ENCODE measurements at regions not wholly inside any gene's neighbourhood (a gene's known extent, or its start where the extent isn't known, plus 50 kb on each side); places are given as distances from the start of the nearest gene placed in this dataset.
A peak's percentile ranks its signal among the peaks of the same experiment; 100 is the strongest.
"Not testable (repeated sequence)": the region's sequence is repeated elsewhere in the genome, so short reads cannot be mapped to it uniquely, and the experiment has no call there.

DNA sequence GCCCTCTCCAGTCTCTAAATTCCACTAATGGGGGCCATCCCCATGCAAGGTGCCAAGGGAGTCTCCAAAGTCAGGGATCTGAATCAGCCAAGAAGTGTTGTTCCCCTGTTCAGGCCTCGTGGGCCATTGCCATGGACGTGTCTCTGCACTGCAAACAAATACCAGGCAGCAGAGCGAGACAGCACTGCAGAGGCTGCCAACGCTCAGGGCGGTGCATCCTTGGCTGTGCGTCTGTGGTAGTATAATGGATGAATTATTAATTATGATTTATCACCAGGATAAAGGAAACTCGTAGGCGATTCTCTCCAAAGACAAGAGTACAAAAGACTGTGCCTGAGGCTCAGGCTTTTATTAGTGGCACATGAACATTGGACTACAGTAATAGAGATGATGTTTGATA lies 122.3 kb upstream of the NTF3 start:
- DNase-seq (ENCODE audit: low spot score): no peak

DNA sequence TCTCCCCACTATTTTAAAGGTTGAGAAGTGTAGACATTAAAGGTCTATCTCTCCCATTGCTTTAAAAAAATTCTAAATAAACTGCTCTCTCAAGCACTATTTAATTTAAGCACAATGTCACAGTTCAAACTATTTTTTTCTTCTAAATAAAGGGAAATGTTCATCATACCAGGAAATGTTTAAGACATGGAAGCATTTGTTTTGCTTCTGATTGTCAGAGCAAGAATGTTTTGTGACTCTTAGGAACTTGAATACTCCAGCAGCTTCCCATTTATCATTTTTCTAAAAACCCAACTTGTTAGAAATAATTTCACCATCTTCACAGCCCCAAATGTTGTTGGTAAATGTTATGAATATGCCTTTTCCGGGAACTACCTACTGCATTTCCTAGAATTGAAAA lies 121.8 kb upstream of the NTF3 start:
- DNase-seq (ENCODE audit: low spot score): no peak

DNA sequence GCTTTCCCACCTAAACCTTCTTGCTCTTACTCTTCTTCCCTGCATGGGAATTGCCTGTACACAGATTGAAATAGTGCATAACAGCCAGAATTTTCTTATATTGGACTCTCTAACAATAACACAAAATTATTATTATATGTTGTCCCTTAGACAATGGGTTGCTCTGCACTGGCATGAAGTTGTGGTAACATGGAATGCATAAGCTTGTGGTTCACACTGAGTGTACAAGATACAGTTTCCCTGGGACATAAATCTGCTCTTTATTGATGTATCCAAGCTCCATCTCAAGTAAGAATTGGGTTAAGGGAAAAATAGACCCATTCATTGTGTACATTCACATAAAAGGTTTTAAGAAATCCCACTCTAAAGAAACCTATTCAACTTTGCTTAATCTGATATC lies 114.4 kb upstream of the NTF3 start:
- no peak for DNase-seq (ENCODE audit: low spot score)

DNA sequence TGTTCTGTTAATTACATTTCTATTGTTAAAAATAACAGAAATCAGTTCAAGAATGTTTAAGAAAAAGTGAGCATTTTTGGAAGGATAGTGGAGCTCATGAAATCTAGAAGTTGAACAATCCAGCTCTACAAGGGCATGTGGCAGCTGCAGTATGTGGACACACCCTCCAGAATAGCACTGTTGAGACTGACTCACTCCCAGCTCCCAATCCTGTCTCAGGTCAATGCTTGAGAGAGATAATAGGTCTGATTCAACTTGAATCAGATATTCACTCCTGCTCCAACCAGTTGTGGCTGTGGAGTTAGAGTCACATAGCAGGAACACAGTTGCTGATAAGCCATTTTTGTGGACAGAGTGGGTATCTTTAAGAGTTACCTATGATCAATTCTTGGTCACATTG lies 113.0 kb upstream of the NTF3 start:
- no peak for DNase-seq (ENCODE audit: low spot score)

DNA sequence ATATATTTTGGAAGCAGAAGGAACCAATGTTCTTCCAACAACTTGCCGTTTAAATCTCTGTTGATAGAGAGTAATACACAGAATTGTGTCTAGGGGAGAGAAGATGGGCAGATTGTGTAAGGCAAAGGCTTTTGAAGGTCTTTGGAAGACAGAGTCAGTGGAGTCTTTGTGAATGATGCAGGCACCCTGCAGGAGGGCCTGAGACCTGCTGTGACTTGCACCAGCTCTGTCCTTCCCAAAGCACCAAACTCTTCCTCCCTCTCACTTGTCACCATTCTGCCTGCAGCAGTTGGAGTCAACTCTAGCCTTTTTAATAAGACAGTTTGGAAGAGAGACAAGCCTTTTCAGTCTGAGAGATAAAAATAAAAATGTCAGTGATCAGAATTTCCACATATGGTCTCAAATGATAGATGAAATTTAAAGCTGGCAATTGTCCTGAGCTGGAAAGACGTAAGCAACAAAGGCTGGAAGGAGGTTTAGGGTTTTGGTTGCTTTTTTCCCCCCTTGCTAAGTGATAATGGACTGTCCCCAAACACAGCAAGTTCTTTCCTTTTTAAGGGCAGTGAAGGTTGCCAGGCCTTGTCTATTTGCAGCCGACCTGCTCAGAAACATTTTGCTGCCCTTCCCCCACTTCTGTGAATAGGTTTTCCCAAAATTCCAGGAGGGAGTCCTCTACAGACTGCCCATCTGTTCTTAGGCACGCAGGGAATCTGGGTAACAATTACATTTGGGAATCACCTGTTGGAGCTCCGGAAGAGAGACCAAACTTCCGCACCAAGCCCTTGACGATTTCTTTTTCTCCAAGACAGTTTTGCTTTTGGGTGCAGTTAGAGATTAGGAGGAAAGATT lies 103.0 kb upstream of the NTF3 start:
- DNase-seq (ENCODE audit: low spot score): no peak

DNA sequence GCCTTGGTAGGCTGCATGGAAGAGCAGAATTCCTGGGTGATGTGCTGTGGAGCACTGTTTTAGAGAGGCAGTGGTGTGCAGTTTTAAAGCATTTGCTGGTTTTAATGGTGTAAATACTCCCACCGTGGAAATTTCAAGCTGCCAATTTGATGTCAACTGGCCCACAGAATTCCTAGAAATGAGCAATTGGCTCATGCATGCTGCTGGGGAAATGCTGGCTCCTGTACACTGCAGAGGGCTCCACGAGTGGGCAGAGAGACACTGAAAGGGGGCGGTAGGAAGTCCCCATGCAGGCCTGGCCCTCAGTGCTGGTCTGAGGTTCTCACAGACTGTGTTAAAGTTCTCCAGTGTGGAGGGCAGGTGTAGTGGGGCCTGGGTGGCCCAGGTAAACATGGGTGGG lies 99.4 kb upstream of the NTF3 start:
- no peak for DNase-seq (ENCODE audit: low spot score)

DNA sequence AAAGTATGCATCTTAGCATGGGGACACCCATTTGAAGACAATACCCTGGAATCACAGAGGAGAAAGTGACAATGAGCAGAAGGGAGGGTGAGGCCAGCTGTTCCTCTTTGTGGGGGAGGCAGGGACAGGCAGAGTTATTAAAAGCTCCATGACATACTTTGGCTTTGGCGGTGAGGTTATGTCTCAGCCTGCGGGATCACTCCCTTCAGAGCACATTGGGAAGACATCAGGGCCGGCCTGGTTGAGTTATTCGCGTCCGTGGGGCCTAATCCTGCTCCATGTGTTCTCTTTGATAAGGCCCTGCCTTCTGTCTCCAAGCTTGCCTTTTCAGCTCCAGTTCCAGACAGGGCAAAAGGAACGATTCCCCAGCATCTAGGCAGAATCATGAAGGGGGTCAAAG lies 98.8 kb upstream of the NTF3 start:
- DNase-seq (ENCODE audit: low spot score): no peak

DNA sequence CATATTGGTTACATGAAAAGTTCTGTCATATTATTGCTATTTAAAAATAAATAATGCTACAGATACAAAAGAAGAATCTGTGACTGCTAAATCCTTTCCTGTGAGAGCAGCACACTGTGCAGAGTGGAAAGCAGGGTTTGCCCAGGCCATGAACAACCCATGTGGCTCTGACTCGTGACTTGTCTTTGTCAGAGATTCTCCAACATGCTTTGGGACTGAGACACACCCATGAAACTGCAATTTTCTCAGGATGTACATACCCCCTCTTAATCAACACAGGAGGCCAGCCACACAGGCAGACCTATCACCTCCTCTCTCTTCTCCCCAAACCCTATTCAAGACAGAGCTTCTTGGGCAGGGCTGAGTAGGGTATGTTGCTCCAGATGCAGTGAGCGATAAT lies 96.8 kb upstream of the NTF3 start:
- DNase-seq (ENCODE audit: low spot score): no peak

DNA sequence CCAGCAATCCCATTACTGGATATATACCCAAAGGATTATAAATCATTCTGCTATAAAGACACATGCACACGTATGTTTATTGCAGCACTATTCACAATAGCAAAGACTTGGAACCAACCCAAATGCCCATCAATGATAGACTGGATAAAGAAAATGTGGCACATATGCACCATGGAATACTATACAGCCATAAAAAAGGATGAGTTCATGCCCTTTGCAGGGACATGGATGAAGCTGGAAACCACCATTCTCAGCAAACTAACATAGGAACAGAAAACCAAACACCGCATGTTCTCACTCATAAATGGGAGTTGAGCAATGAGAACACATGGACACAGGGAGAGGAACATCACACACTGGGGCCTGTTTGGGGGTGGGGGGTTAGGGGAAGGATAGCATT lies 90.8 kb upstream of the NTF3 start:
- DNase-seq (ENCODE audit: low spot score): not testable (repeated sequence)

DNA sequence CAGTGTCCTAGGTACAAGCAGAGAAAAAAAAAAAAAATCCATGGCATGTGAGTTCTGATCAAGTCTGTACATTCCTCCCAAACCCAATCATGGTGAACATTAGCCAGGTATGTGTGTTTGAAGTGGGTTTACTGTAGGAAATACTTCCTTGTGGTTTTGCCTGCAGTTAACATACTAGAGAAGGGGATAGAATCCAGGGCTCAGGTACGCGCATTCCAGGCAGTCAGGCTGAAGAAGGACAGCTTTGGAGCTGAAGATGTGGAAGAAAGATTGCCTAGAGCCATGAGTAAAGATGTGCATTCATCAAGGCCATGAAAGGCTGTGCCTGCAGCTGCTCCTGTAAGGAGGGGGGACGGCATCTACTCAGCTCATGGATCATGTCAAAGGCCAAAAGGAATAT lies 88.2 kb upstream of the NTF3 start:
- DNase-seq (ENCODE audit: low spot score): no peak

DNA sequence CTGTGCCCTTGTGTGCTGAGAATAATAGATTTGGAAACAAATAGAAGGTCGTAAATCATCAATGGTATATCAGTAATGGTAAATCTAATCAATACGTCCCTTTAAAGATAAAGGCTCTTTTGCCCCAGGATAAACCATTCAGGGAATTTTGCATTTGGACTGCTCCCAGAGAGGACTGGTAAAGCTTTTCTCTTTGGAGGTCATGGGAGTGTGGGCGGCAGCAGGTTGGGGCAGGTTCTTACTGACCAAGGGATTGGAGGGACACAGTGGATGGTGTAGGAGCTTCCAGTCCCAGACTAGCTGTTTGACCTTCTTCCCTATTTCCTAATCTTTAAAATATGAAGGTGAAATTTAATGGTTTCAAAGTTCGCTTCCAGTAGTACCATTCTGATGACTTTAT lies 87.8 kb upstream of the NTF3 start:
- no peak for DNase-seq (ENCODE audit: low spot score)

DNA sequence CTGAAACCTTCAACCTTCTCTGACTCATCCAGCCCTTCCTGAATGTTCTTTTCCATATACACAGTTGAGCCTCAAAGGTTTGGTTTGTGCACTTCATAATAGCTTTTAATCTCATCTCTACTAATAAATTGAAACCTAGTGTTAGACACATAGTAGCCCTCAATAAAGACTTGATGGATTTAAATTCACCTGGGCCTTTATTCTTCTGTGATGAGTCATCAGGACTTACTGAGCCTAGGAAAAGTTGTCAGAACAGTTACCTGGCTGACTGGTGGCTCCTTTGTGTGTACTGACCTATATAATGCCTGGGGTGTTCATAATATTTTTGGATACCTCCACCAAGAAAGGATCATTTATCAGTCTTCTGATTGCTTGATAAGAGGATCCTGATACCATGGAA lies 86.4 kb upstream of the NTF3 start:
- no peak for DNase-seq (ENCODE audit: low spot score)

DNA sequence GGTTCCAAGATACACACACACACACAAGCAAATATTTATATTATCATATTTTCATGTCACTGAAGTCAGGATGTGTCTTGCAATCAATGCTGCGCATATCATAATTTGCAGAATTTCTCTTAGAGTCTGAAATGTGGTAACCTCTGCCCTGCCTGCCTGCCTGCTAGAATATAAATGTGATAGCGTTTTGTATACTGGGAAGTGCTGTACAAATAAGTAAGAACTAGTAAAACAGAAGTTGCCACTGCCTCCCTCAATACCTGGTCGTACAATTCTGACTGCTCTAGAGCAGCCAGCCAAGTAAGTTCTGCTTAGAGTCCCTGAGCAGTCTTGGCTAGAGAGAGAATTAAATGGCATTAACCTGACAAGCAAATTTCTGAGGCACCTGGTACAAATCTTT lies 83.9 kb upstream of the NTF3 start:
- no peak for DNase-seq (ENCODE audit: low spot score)

DNA sequence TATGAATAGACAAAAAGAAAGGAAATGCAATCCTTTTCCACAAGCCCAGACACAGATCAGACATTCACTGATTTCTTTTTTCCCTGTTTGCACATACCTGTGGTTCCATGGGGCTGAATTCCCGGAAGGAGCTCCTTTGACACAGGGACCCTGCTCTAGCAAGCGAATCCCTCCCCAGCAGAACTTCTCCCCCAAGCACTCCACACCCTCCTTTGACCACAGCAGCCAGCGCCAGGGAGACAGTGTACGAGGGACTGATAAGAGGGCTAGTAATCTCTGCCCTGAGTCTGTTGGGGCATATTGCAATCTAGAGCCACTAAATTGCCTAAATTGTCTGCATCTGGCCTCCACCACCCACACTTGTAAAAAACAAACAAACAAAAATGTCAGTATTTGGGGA lies 83.4 kb upstream of the NTF3 start:
- DNase-seq (ENCODE audit: low spot score): no peak

DNA sequence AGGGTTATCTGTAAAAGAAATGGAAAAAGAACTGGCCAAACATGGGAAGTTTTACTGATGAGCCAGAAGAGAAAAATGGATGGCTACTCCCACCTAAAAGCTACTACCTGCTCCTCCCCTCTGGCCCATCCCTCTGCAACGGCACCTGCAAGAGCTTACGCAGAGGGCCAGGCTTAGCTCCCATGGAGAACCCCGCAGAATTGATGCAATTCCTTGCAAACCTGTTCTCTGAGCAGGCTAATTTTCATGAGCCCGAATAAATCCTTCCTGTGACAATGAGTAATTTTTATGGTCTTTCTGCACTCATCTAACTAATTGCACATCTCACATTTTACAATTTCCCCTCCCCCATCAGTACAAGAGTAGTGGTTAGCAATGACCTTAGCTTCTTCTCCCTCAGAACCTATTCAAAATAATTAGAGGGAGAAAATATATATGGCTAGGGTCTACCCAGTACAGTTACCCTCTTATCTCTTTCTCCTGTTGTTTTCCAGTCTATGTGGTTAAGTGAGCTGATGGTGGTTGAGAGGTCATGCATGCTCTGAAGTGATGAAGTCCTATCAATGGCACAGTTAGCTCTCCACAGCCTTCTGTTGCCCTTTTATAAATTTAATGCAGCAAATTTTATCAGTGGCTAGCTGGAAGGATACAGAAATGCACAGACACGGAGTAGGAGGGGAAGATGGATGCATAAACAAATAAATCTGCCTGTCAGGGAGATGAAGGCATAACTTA lies 67.7 kb upstream of the NTF3 start:
- DNase-seq (ENCODE audit: low spot score): no peak

DNA sequence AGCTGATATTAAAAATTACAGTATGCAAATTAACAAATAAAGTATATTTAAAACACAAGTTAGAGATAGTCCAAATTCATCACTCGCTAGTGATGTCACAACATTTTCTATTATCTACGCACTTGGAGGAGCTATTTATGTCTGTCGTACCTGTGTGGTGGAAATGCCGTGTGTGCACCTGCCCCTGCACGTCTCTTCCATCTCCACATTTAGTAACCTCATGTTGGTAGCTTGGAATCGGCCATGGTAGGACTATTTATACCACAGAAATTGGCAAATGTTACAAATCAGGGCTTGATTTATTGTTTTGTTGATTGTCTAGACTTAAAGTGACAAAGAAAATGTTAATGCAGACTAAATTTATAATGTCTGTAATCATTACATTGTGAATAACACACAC lies 62.6 kb upstream of the NTF3 start:
- DNase-seq (ENCODE audit: low spot score): no peak

DNA sequence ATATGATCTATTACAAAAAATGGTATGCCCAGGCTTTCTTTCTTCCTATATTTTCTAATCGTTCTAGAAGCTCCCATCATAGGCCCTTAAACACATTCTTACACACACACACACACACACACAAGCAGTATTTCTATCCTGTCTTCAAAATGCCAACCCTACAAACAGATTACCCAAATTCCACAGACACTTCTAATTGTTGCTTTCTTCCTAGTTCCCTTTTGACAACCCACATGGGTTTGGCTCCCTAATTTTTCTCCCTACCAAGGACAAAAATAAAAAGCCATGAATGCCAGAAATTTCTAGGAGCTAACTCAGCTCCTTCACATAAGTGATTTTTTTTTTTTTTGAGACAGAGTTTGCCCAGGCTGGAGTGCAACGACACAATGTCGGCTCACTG lies 60.3 kb upstream of the NTF3 start:
- DNase-seq (ENCODE audit: low spot score): no peak

DNA sequence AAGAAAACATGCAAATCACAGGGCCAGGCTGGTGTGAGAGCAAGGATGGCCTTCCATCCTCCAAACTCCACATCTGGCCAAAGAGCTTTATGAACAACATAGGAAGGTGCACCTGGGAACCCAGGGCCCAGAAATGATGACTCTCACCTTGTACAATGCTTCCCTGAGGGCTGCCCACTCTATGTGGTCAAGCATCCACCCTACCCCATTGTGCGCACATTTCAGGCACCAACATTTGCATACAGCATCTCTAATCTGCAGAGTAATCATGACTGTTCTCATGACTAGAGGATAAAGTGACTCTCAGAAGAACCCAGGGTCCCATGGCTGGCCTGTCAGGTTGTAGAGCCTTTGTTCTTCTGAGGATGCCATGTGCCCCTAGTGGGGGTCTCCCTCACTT lies 57.2 kb upstream of the NTF3 start:
- DNase-seq (ENCODE audit: low spot score): peak; percentile 16

DNA sequence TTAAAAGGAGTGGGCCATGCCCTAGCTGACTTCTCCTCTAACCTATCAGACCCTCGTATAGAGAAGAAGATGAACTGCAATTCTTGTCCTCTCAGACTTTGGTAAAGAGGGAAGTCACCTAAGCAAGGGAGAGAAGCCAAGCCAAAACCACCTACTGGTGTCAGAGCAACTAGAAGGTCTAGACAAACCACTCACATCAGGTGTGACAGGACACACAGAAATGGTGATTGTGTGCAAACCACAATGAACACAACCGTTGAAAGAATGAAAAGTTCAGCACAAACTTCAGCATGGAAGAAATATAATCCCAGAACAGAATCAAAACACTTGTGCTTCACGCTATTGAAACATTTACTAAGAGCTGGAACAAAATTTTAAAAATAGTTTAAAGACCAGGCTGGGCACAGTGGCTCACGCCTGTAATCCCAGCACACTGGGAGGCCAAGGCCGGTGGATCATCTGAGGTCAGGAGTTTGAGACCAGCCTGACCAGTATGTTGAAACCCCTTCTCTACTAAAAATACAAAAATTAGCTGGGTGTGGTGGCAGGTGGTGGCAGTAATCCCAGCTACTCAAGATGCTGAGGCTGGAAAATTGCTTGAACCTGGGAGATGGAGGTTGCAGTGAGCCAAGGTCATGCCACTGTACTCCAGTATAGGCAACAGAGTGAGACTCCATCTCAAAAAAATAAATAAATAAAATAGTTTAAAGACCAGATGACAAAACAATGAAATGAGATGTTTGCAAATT lies 56.2 kb upstream of the NTF3 start:
- peak; percentile 4 for DNase-seq (ENCODE audit: low spot score)

DNA sequence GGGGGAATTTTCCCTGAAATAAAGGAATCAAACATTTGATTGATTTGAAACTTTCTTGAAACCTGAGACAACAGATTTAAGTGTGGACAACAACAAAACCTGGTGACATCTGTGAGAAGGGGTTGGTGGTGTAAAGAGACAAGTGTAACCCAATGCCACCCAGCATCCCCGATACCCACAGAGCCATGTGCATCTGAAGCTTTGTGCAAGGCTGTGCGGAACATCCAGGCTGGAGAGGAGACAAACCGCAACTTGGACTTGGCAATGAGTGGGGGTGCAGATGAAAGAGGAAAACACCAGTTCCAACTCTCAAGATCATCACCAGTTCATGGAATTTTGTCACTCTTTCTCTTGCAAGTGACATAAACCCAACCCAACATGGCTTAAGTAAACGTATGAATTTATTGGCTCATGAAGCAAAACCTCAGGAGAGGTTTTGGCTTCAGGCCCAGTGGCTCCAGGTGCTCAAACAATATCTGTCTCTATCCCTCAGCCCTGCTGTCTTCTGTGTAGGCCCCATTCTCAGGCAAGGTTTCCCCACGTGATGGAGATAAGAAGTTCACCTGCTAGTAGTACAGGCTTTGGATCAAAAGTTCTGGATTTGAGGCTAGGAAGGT lies 55.2 kb upstream of the NTF3 start:
- DNase-seq (ENCODE audit: low spot score): peak; percentile 24

DNA sequence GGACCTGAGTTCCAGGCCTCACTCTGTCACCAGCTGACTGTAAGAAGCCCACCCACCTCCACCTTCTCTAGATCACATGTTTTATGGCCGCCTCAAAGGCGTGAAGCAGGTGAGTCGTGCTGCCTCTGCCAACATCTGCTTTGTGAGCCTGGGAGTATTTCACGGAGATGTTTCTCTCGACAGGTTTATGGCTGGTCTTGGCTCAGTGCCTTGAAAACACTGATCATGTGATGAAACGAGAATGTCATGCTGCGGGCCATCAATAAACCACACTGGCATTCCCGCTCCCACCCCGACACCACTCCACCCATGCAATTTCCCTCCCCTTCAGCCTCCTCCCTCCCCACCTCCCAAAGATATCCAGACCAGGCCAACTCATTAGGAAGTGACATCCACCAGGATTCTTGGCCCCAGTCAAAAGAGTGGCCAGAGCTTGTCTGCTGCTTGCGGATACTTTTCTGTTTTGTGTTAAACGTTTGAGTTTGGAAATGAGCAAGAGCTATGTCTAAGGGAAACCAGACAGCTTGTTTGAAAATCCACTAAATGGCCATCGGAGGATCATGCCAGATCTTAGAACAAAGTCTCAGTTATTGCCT lies 53.8 kb upstream of the NTF3 start:
- peak; percentile 30 for DNase-seq (ENCODE audit: low spot score)

All from ecto neural progenitor cell (in vitro differentiated cells).